Loucy (cell line): ENCODE measurements at regions not wholly inside any gene's neighbourhood (a gene's known extent, or its start where the extent isn't known, plus 50 kb on each side); places are given as distances from the start of the nearest gene placed in this dataset.

Source experiments
- EZH2phosphoT487 ChIP-seq: fragments of 200-600 bp; IDR thresholded peaks from 2 replicates; pipeline ENCODE4 v1.6.1; 2018; ENCODE audit warnings: antibody characterized with exemption, mild to moderate bottlenecking, moderate library complexity, borderline replicate concordance
- TF ChIP-seq, protein P1 (sequence below): fragments of 200-600 bp; sonication (generic); conservative IDR thresholded peaks from 2 replicates; pipeline ENCODE4 v1.5.1; 2014; ENCODE audit warnings: mild to moderate bottlenecking, antibody characterized with exemption, low read length

DNA sequence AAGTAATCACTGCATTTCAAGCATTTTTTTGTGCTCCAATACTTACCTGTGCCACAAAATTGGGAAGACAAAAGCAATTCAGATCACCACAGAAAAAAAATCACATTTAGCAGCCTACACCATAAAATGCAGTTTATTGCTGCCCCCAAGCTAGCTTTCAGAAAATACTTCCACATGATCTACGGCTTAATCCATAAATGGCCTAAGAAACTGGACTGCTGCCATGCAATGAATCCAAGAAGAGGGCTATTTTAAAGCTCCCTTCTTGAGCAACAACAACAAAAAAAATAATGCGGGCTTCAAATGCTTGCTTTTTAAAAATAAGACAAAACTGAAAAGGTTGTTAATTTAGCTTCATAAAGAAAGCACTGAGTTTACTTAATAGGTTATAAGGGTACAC lies 272.3 kb downstream of the RAD51AP2 start:
- TF ChIP-seq, protein P1, sequence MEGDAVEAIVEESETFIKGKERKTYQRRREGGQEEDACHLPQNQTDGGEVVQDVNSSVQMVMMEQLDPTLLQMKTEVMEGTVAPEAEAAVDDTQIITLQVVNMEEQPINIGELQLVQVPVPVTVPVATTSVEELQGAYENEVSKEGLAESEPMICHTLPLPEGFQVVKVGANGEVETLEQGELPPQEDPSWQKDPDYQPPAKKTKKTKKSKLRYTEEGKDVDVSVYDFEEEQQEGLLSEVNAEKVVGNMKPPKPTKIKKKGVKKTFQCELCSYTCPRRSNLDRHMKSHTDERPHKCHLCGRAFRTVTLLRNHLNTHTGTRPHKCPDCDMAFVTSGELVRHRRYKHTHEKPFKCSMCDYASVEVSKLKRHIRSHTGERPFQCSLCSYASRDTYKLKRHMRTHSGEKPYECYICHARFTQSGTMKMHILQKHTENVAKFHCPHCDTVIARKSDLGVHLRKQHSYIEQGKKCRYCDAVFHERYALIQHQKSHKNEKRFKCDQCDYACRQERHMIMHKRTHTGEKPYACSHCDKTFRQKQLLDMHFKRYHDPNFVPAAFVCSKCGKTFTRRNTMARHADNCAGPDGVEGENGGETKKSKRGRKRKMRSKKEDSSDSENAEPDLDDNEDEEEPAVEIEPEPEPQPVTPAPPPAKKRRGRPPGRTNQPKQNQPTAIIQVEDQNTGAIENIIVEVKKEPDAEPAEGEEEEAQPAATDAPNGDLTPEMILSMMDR, result no peak
- TF ChIP-seq EZH2phosphoT487, result no peak
